Neural progenitor cell (in vitro differentiated cells): ENCODE measurements at regions not wholly inside any gene's neighbourhood (a gene's known extent, or its start where the extent isn't known, plus 50 kb on each side); places are given as distances from the start of the nearest gene placed in this dataset.

Experiments
- DNase-seq: peaks from one replicate; pipeline ENCODE4 v3.0.0-alpha.2; 2016; ENCODE audit warnings: low spot score
- H2AFZ ChIP-seq: fragments of 200-600 bp; sonication (generic); replicated peaks from 2 replicates; pipeline ENCODE4 v1.6.1; 2016; ENCODE audit warnings: antibody characterized with exemption
- H3F3A ChIP-seq: fragments of 200-600 bp; sonication (generic); 2 replicates; pipeline ENCODE4 v1.6.1; 2016; ENCODE audit warnings: antibody characterized with exemption, low read depth
- H3K27ac ChIP-seq: fragments of 200-600 bp; sonication (generic); 2 replicates; pipeline ENCODE4 v1.5.1; 2016; ENCODE audit warnings: mild to moderate bottlenecking
- H3K27me3 ChIP-seq: fragments of 200-600 bp; sonication (generic); 2 replicates; pipeline ENCODE4 v1.6.1; 2016; ENCODE audit warnings: mild to moderate bottlenecking, moderate library complexity
- H3K36me3 ChIP-seq: fragments of 200-600 bp; sonication (generic); 2 replicates; pipeline ENCODE4 v1.5.1; 2016
- H3K4me1 ChIP-seq: fragments of 200-600 bp; sonication (generic); 2 replicates; pipeline ENCODE4 v1.6.1; 2016; ENCODE audit warnings: mixed run types
- H3K4me2 ChIP-seq: fragments of 200-600 bp; sonication (generic); 2 replicates; pipeline ENCODE4 v1.6.1; 2016
- H3K4me3 ChIP-seq: fragments of 200-600 bp; sonication (generic); 2 replicates; pipeline ENCODE4 v1.5.1; 2016
- H3K79me2 ChIP-seq: fragments of 200-600 bp; sonication (generic); 2 replicates; pipeline ENCODE4 v1.6.1; 2016; ENCODE audit warnings: low read depth
- H3K9ac ChIP-seq: fragments of 200-600 bp; sonication (generic); 2 replicates; pipeline ENCODE4 v1.6.1; 2016
- H3K9me3 ChIP-seq: fragments of 200-600 bp; sonication (generic); 2 replicates; pipeline ENCODE4 v1.5.1; 2016; ENCODE audit warnings: low read depth
- H4K20me1 ChIP-seq: fragments of 200-600 bp; sonication (generic); 2 replicates; pipeline ENCODE4 v1.6.1; 2016; ENCODE audit warnings: low read depth
- H3K27ac Mint-ChIP-seq: 3 replicates; pipeline ENCODE4 v1.8.0; 2021; ENCODE audit warnings: mixed read lengths
- H3K27me3 Mint-ChIP-seq: 2 replicates; pipeline ENCODE4 v1.8.0; 2022; ENCODE audit warnings: low read depth, mild to moderate bottlenecking, inconsistent platforms, moderate library complexity, mixed read lengths; ENCODE audit not compliant: insufficient read depth
- H3K36me3 Mint-ChIP-seq: 3 replicates; pipeline ENCODE4 v1.8.0; 2021; ENCODE audit warnings: mixed read lengths
- H3K4me1 Mint-ChIP-seq: 3 replicates; pipeline ENCODE4 v1.8.0; 2021; ENCODE audit warnings: mixed read lengths
- H3K4me3 Mint-ChIP-seq: 3 replicates; pipeline ENCODE4 v1.8.0; 2021; ENCODE audit warnings: mild to moderate bottlenecking, moderate library complexity, mixed read lengths
- H3K9me3 Mint-ChIP-seq: 3 replicates; pipeline ENCODE4 v1.8.0; 2020; ENCODE audit warnings: mixed read lengths
- EZH2 ChIP-seq: fragments of 200-600 bp; sonication (generic); IDR thresholded peaks from 2 replicates; pipeline ENCODE4 v1.6.1; 2017; ENCODE audit warnings: antibody characterized with exemption, mild to moderate bottlenecking, moderate library complexity
- EZH2phosphoT487 ChIP-seq: fragments of 200-600 bp; sonication (generic); IDR thresholded peaks from 2 replicates; pipeline ENCODE4 v1.6.1; 2017; ENCODE audit warnings: antibody characterized with exemption
- TF ChIP-seq, protein P1 (sequence below): fragments of 200-600 bp; sonication (generic); IDR thresholded peaks from 2 replicates; pipeline ENCODE4 v1.5.1; 2017; ENCODE audit warnings: antibody characterized with exemption, mild to moderate bottlenecking

DNA sequence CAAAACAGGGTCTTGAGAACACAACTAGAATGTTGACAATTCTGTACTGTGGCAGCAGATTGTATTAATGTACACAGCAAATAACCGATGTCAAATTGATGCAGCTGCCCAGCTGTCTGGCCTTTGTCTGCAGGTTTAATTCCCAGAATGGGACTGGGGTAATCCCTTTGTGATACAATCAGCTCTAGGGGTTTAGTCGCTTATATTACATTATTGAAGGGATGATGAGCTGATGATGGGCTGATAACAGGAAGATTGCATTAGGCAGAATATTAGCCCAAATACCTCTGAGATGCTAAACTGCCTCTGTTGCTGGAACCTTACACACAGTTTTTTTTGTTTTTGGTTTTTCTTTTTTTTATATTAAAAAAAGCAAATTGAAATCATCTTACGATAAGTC lies 265.0 kb downstream of the RBM26 start:
- H2AFZ ChIP-seq, result no peak overlapping the region
- H3K4me2 ChIP-seq, result peak overlapping the region; percentile 5
- no peaks in the 10 kb centered on the region for H4K20me1 ChIP-seq
- no peak overlapping the region for H3K9ac ChIP-seq
- no peaks in the 10 kb centered on the region for H3K36me3 ChIP-seq
- no peaks in the 10 kb centered on the region for H3K27me3 ChIP-seq
- no peaks in the 10 kb centered on the region for H3K9me3 ChIP-seq
- no peak overlapping the region for H3K27ac Mint-ChIP-seq
- TF ChIP-seq EZH2phosphoT487, result no peak
- TF ChIP-seq, protein P1, sequence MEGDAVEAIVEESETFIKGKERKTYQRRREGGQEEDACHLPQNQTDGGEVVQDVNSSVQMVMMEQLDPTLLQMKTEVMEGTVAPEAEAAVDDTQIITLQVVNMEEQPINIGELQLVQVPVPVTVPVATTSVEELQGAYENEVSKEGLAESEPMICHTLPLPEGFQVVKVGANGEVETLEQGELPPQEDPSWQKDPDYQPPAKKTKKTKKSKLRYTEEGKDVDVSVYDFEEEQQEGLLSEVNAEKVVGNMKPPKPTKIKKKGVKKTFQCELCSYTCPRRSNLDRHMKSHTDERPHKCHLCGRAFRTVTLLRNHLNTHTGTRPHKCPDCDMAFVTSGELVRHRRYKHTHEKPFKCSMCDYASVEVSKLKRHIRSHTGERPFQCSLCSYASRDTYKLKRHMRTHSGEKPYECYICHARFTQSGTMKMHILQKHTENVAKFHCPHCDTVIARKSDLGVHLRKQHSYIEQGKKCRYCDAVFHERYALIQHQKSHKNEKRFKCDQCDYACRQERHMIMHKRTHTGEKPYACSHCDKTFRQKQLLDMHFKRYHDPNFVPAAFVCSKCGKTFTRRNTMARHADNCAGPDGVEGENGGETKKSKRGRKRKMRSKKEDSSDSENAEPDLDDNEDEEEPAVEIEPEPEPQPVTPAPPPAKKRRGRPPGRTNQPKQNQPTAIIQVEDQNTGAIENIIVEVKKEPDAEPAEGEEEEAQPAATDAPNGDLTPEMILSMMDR, result no peak
- no peak for TF ChIP-seq EZH2
- DNase-seq, result peak; percentile 30
- H3K4me3 Mint-ChIP-seq, result no peak overlapping the region
- no peaks in the 10 kb centered on the region for H3F3A ChIP-seq
- no peaks in the 10 kb centered on the region for H3K79me2 ChIP-seq
- H3K4me1 ChIP-seq, result peaks cover 12% of the 10 kb centered on the region
- H3K27ac ChIP-seq, result no peak overlapping the region
- peaks cover 4% of the 10 kb centered on the region for H3K27me3 Mint-ChIP-seq
- H3K4me3 ChIP-seq, result no peak overlapping the region
- peaks cover 5% of the 10 kb centered on the region for H3K9me3 Mint-ChIP-seq
- H3K4me1 Mint-ChIP-seq, result peaks cover 10% of the 10 kb centered on the region
- no peaks in the 10 kb centered on the region for H3K36me3 Mint-ChIP-seq

- Mint-ChIP-seq H3K36me3 (no peaks in the 10 kb centered on the region), H3K27me3 (peaks cover 7% of the 10 kb centered on the region), H3K4me3 (no peak overlapping the region), H3K9me3 (peaks cover 2% of the 10 kb centered on the region), H3K27ac (no peak overlapping the region), H3K4me1 (no peaks in the 10 kb centered on the region)
- Histone ChIP-seq H3K79me2 (no peaks in the 10 kb centered on the region), H3K4me1 (no peaks in the 10 kb centered on the region), H4K20me1 (no peaks in the 10 kb centered on the region), H3K9ac (no peak overlapping the region), H2AFZ (no peak overlapping the region), H3K27ac (no peak overlapping the region), H3F3A (no peaks in the 10 kb centered on the region), H3K27me3 (no peaks in the 10 kb centered on the region), H3K4me2 (no peak overlapping the region), H3K9me3 (no peaks in the 10 kb centered on the region), H3K36me3 (no peaks in the 10 kb centered on the region), H3K4me3 (no peak overlapping the region)
- no peak for TF ChIP-seq EZH2
- TF ChIP-seq, protein P1, result no peak
- TF ChIP-seq EZH2phosphoT487, result no peak
- no peak for DNase-seq
Measured at GRCh38 chr13:79128158-79128557, 277.9 kb downstream of the RBM26 start.

DNA sequence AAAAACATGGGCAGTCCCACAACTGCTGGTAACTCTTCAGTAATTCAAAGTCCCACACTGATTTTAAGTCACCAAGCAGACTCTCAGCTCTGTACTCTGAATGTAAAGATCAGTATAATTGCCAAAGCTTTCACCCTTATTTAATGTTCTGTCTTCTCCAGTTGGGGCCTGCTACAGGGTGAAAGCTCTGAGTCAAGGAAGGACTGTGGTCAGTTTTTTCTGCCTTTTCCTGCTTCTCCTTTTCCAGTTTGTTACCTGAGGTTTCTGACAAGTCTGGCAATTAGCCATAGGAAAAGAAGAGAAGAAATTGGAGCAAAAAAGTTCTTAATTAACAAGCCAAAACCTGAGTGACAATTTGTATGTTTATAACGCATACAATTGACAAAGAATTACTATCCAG lies 279.3 kb downstream of the RBM26 start:
- TF ChIP-seq EZH2phosphoT487 (no peak), EZH2 (no peak)
- Histone ChIP-seq H3K9me3 (no peaks in the 10 kb centered on the region), H3K4me1 (peaks cover 4% of the 10 kb centered on the region), H3K79me2 (no peaks in the 10 kb centered on the region), H2AFZ (no peak overlapping the region), H3K9ac (no peak overlapping the region), H4K20me1 (no peaks in the 10 kb centered on the region), H3K27me3 (no peaks in the 10 kb centered on the region), H3K36me3 (no peaks in the 10 kb centered on the region), H3K27ac (no peak overlapping the region), H3F3A (no peaks in the 10 kb centered on the region), H3K4me3 (no peak overlapping the region), H3K4me2 (no peak overlapping the region)
- no peak overlapping the region for H3K27ac Mint-ChIP-seq
- no peaks in the 10 kb centered on the region for H3K36me3 Mint-ChIP-seq
- H3K9me3 Mint-ChIP-seq, result peaks cover 2% of the 10 kb centered on the region
- DNase-seq, result no peak
- no peak overlapping the region for H3K4me3 Mint-ChIP-seq
- H3K27me3 Mint-ChIP-seq, result peaks cover 7% of the 10 kb centered on the region
- H3K4me1 Mint-ChIP-seq, result peaks cover 3% of the 10 kb centered on the region

- H3K27ac Mint-ChIP-seq, result no peak overlapping the region
- DNase-seq, result no peak
Measured at GRCh38 chr13:79124183-79124582, 281.9 kb downstream of the RBM26 start.

More at GRCh38 chr13:79124183-79124582, 281.9 kb downstream of the RBM26 start:
- Mint-ChIP-seq H3K9me3 (peaks cover 2% of the 10 kb centered on the region), H3K27me3 (peaks cover 4% of the 10 kb centered on the region), H3K4me3 (no peak overlapping the region), H3K36me3 (no peaks in the 10 kb centered on the region), H3K4me1 (peaks cover 9% of the 10 kb centered on the region)
- Histone ChIP-seq H3K4me1 (peaks cover 11% of the 10 kb centered on the region), H3K9ac (no peak overlapping the region), H3F3A (no peaks in the 10 kb centered on the region), H2AFZ (no peak overlapping the region), H4K20me1 (no peaks in the 10 kb centered on the region), H3K4me3 (no peak overlapping the region), H3K4me2 (no peak overlapping the region), H3K36me3 (no peaks in the 10 kb centered on the region), H3K27me3 (no peaks in the 10 kb centered on the region), H3K79me2 (no peaks in the 10 kb centered on the region), H3K27ac (no peak overlapping the region), H3K9me3 (no peaks in the 10 kb centered on the region)
- TF ChIP-seq, protein P1, result no peak
- TF ChIP-seq EZH2, result no peak
- no peak for TF ChIP-seq EZH2phosphoT487
